HT-29 (cell line): ENCODE measurements at regions not wholly inside any gene's neighbourhood (a gene's known extent, or its start where the extent isn't known, plus 50 kb on each side); places are given as distances from the start of the nearest gene placed in this dataset.
"Not testable (repeated sequence)": the region's sequence is repeated elsewhere in the genome, so short reads cannot be mapped to it uniquely, and the experiment has no call there.

Experiments
- DNase-seq: peaks from one replicate; pipeline ENCODE4 v3.0.0-alpha.2; 2015; ENCODE audit warnings: low spot score

GRCh38 chr6:169406804-169407203 lies 153.2 kb upstream of the THBS2 start:
- no peak for DNase-seq

GRCh38 chr6:169406034-169406433 lies 152.4 kb upstream of the THBS2 start:
- no peak for DNase-seq

GRCh38 chr6:169404828-169405227 lies 151.2 kb upstream of the THBS2 start:
- DNase-seq, result no peak

GRCh38 chr6:169398342-169399105 lies 144.9 kb upstream of the THBS2 start:
- DNase-seq, result no peak

GRCh38 chr6:169397684-169398083 lies 144.0 kb upstream of the THBS2 start:
- no peak for DNase-seq

GRCh38 chr6:169396554-169397163 lies 143.0 kb upstream of the THBS2 start:
- no peak for DNase-seq

GRCh38 chr6:169396009-169396539 lies 142.4 kb upstream of the THBS2 start:
- DNase-seq, result not testable (repeated sequence)

- no peak for DNase-seq
Observed at GRCh38 chr6:169395080-169395805, 141.6 kb upstream of the THBS2 start.

- DNase-seq, result no peak
Observed at GRCh38 chr6:169393753-169394152, 140.1 kb upstream of the THBS2 start.

GRCh38 chr6:169391473-169392071 lies 137.9 kb upstream of the THBS2 start:
- no peak for DNase-seq

GRCh38 chr6:169388395-169389166 lies 134.9 kb upstream of the THBS2 start:
- DNase-seq, result no peak

- DNase-seq, result no peak
Observed at GRCh38 chr6:169387809-169388383, 134.2 kb upstream of the THBS2 start.

- no peak for DNase-seq
Observed at GRCh38 chr6:169386411-169387057, 132.9 kb upstream of the THBS2 start.

- no peak for DNase-seq
Observed at GRCh38 chr6:169385237-169385880, 131.7 kb upstream of the THBS2 start.

GRCh38 chr6:169384291-169384690 lies 130.6 kb upstream of the THBS2 start:
- no peak for DNase-seq

GRCh38 chr6:169383265-169383664 lies 129.6 kb upstream of the THBS2 start:
- no peak for DNase-seq

GRCh38 chr6:169382735-169383134 lies 129.1 kb upstream of the THBS2 start:
- DNase-seq, result no peak

- DNase-seq, result no peak
Observed at GRCh38 chr6:169381988-169382387, 128.3 kb upstream of the THBS2 start.

- DNase-seq, result no peak
Observed at GRCh38 chr6:169380493-169380892, 126.8 kb upstream of the THBS2 start.
